C4-2B (cell line): ENCODE measurements at regions not wholly inside any gene's neighbourhood (a gene's known extent, or its start where the extent isn't known, plus 50 kb on each side); places are given as distances from the start of the nearest gene placed in this dataset.

ENCODE experiments used
- H3K27ac ChIP-seq: fragments of 450-650 bp; 2 replicates; pipeline ENCODE4 v1.5.1; 2017
- CTCF ChIP-seq: fragments of 450-650 bp; conservative IDR thresholded peaks from 2 replicates; pipeline ENCODE4 v1.5.1; 2017; ENCODE audit warnings: mild to moderate bottlenecking
- ZFX ChIP-seq: fragments of 450-650 bp; IDR thresholded peaks from 2 replicates; pipeline ENCODE4 v1.6.1; 2017

GRCh38 chr5:164958688-164959087 is 1453.3 kb downstream of the MAT2B start:
- TF ChIP-seq CTCF, result peak; percentile 45
- no peak for TF ChIP-seq ZFX
- no peak overlapping the region for H3K27ac ChIP-seq

- TF ChIP-seq CTCF (no peak), ZFX (no peak)
- H3K27ac ChIP-seq, result no peak overlapping the region
Measured at GRCh38 chr5:164959761-164960160, 1454.3 kb downstream of the MAT2B start.

GRCh38 chr5:164962329-164962961 is 1457.0 kb downstream of the MAT2B start:
- no peak for TF ChIP-seq ZFX
- TF ChIP-seq CTCF, result no peak
- H3K27ac ChIP-seq, result no peak overlapping the region

GRCh38 chr5:164966611-164967010 is 1461.2 kb downstream of the MAT2B start:
- TF ChIP-seq ZFX, result no peak
- no peak for TF ChIP-seq CTCF
- H3K27ac ChIP-seq, result no peak overlapping the region

GRCh38 chr5:164967354-164967753 is 1461.9 kb downstream of the MAT2B start:
- no peak overlapping the region for H3K27ac ChIP-seq
- TF ChIP-seq ZFX, result no peak
- no peak for TF ChIP-seq CTCF

GRCh38 chr5:164972973-164973372 is 1467.6 kb downstream of the MAT2B start:
- H3K27ac ChIP-seq, result peak overlapping the region; percentile 62; the same call in 1 of the 2 replicates
- no peak for TF ChIP-seq ZFX
- no peak for TF ChIP-seq CTCF

GRCh38 chr5:164975986-164976385 is 1470.6 kb downstream of the MAT2B start:
- H3K27ac ChIP-seq, result no peak overlapping the region
- TF ChIP-seq CTCF, result no peak
- TF ChIP-seq ZFX, result no peak
